VCaP (cell line): ENCODE measurements at regions not wholly inside any gene's neighbourhood (a gene's known extent, or its start where the extent isn't known, plus 50 kb on each side); places are given as distances from the start of the nearest gene placed in this dataset.

ENCODE experiments used
- H3K27ac ChIP-seq: fragments of 450-650 bp; 2 replicates; pipeline ENCODE4 v1.5.1; 2017
- TF ChIP-seq, protein P1 (sequence below): fragments of 450-650 bp; conservative IDR thresholded peaks from 2 replicates; pipeline ENCODE4 v1.5.1; 2017; ENCODE audit warnings: mild to moderate bottlenecking, moderate library complexity

GRCh38 chr11:64450168-64450560 lies 91.2 kb downstream of the RPS6KA4 start:
- TF ChIP-seq, protein P1, sequence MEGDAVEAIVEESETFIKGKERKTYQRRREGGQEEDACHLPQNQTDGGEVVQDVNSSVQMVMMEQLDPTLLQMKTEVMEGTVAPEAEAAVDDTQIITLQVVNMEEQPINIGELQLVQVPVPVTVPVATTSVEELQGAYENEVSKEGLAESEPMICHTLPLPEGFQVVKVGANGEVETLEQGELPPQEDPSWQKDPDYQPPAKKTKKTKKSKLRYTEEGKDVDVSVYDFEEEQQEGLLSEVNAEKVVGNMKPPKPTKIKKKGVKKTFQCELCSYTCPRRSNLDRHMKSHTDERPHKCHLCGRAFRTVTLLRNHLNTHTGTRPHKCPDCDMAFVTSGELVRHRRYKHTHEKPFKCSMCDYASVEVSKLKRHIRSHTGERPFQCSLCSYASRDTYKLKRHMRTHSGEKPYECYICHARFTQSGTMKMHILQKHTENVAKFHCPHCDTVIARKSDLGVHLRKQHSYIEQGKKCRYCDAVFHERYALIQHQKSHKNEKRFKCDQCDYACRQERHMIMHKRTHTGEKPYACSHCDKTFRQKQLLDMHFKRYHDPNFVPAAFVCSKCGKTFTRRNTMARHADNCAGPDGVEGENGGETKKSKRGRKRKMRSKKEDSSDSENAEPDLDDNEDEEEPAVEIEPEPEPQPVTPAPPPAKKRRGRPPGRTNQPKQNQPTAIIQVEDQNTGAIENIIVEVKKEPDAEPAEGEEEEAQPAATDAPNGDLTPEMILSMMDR: no peak
- peak overlapping the region; percentile 84 for H3K27ac ChIP-seq

DNA sequence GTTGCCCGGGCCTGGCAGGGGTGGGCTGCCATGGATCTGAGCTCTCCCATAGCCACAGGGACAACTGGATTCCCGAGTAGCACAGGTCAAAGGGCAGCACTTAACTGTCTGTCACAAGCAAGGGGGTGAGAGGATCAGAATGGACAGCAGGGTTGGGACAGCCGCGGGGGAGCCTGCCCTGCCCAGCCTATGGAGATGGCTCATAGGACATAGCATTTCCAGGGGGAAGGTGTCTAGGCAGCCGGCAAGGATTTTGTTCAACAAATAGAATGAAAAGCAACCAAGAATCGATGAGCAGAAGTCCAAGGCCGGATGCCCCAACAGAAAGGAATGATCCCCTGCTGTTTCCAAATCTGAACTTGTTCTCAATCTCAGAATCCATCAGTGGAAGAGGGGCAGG lies 92.9 kb downstream of the RPS6KA4 start:
- TF ChIP-seq, protein P1: no peak
- no peak overlapping the region for H3K27ac ChIP-seq

- TF ChIP-seq, protein P1: peak; percentile 13; the same call in 1 of the 2 replicates
- H3K27ac ChIP-seq: no peak overlapping the region
Observed at GRCh38 chr11:64453466-64453865, 94.5 kb downstream of the RPS6KA4 start.

- H3K27ac ChIP-seq: no peak overlapping the region
- TF ChIP-seq, protein P1: no peak
Observed at GRCh38 chr11:64455456-64456261, 96.7 kb downstream of the RPS6KA4 start.

- no peak overlapping the region for H3K27ac ChIP-seq
- TF ChIP-seq, protein P1: no peak
Observed at GRCh38 chr11:64456509-64457320, 97.8 kb downstream of the RPS6KA4 start.

DNA sequence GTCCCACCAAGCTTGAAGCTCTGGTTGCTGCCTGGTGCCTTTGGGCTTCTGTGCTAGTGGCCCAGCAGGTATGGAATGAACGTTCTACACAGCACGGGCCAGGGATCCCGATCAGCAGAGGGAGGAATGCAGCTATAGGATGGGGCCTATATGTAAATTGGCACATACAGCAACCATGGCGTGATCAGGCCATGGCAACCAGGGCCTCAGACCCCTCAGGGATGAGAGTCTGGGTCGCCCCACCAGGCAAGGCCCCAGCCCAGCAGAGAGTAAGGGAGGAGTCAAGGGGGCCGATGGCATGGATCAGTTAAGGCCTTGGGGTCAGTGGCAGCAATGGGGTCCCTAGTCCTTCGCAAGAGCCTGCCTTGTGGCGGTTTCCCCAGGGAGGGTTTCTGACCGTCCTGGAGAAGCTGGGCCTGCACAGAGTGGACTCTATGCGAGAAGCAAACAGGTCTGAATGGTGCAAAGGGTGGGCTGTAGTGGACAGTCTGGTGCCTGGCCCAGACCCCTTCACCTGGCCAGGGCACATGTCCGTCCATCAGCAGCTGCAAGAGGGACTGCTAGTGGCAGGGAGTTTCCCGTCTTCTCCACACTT lies 98.2 kb upstream of the SLC22A11 start:
- no peak overlapping the region for H3K27ac ChIP-seq
- TF ChIP-seq, protein P1: no peak

GRCh38 chr11:64458997-64459396 lies 96.7 kb upstream of the SLC22A11 start:
- TF ChIP-seq, protein P1: no peak
- no peak overlapping the region for H3K27ac ChIP-seq
